Keratinocyte (primary cell): ENCODE measurements at regions not wholly inside any gene's neighbourhood (a gene's known extent, or its start where the extent isn't known, plus 50 kb on each side); places are given as distances from the start of the nearest gene placed in this dataset.

Experiments used
- DNase-seq: peaks from one replicate; pipeline ENCODE4 v3.0.0-alpha.2; 2011; ENCODE audit warnings: low read depth, missing footprints, low spot score
- FAIRE-seq: peaks from 2 replicates; lab custom pipeline; 2011; peaks lifted over from hg19 to GRCh38; lab: Jason Lieb, UNC
- H2AFZ ChIP-seq: 2 replicates; pipeline ENCODE4 v1.6.0; 2012; ENCODE audit warnings: low read length, control low read depth, inconsistent platforms; ENCODE audit not compliant: control insufficient read depth
- H3K27ac ChIP-seq: 2 replicates; pipeline ENCODE4 v1.5.1; 2011; ENCODE audit warnings: low read length; ENCODE audit not compliant: control insufficient read depth, insufficient read depth
- H3K27me3 ChIP-seq: 3 replicates; pipeline ENCODE4 v1.6.0; 2011; ENCODE audit warnings: low read length; ENCODE audit not compliant: control insufficient read depth, insufficient read depth; ENCODE audit errors: extremely low read depth
- H3K36me3 ChIP-seq, 2 experiments: 2 replicates in 1 of 2; 3 replicates in 1 of 2; pipeline ENCODE4 v1.5.1; 2011; ENCODE audit warnings: low read length in 2 of 2, mild to moderate bottlenecking in 1 of 2; ENCODE audit not compliant: control insufficient read depth in 2 of 2, insufficient read depth in 2 of 2; ENCODE audit errors: extremely low read depth in 1 of 2
- H3K4me1 ChIP-seq: 3 replicates; pipeline ENCODE4 v1.5.1; 2011; ENCODE audit warnings: low read length; ENCODE audit not compliant: control insufficient read depth, insufficient read depth; ENCODE audit errors: extremely low read depth
- H3K4me2 ChIP-seq: 3 replicates; pipeline ENCODE4 v1.6.0; 2011; ENCODE audit warnings: low read depth, low read length; ENCODE audit not compliant: control insufficient read depth, insufficient read depth; ENCODE audit errors: extremely low read depth
- H3K4me3 ChIP-seq, 3 experiments: fragments of 200-600 bp in 1 of 3; sonication (generic) in 1 of 3; 2 replicates in 2 of 3; 3 replicates in 1 of 3; pipeline ENCODE4 v1.5.1; 2011 to 2016; ENCODE audit warnings: low read length in 3 of 3, mild to moderate bottlenecking in 3 of 3, control low read depth in 2 of 3, inconsistent platforms in 1 of 3, low read depth in 1 of 3, mixed read lengths in 1 of 3, mixed run types in 1 of 3, moderate library complexity in 1 of 3; ENCODE audit not compliant: control insufficient read depth in 2 of 3, insufficient read depth in 2 of 3; ENCODE audit errors: extremely low read depth in 1 of 3
- H3K79me2 ChIP-seq: 2 replicates; pipeline ENCODE4 v1.6.0; 2012; ENCODE audit warnings: low read length; ENCODE audit not compliant: control insufficient read depth, insufficient read depth
- H3K9ac ChIP-seq: 3 replicates; pipeline ENCODE4 v1.6.0; 2011; ENCODE audit warnings: low read length; ENCODE audit not compliant: control insufficient read depth, insufficient read depth; ENCODE audit errors: extremely low read depth
- H3K9me1 ChIP-seq: 3 replicates; pipeline ENCODE4 v1.6.0; 2011; ENCODE audit warnings: low read length; ENCODE audit not compliant: control insufficient read depth, insufficient read depth; ENCODE audit errors: extremely low read depth
- H3K9me3 ChIP-seq: 2 replicates; pipeline ENCODE4 v1.5.1; 2012; ENCODE audit warnings: low read depth, low read length; ENCODE audit not compliant: control insufficient read depth
- H4K20me1 ChIP-seq: 3 replicates; pipeline ENCODE4 v1.6.0; 2011; ENCODE audit warnings: low read length; ENCODE audit not compliant: control insufficient read depth, insufficient read depth; ENCODE audit errors: extremely low read depth
- EZH2 ChIP-seq: IDR thresholded peaks from one replicate; pipeline ENCODE4 v1.6.1; 2012; ENCODE audit warnings: inconsistent platforms, mild to moderate bottlenecking, low read length, moderate library complexity
- dilution Hi-C: fragments of 300-500 bp; cut with MboI; formaldehyde crosslinking; loops from one replicate; pipeline ENCODE4 v1.7.0; 2020; ENCODE audit warnings: low sequenced_read_pairs; ENCODE audit not compliant: extremely low pct_ligation_motif_present
- TF ChIP-seq, protein P1 (sequence below), 3 experiments: IDR thresholded peaks in 1 of 3; conservative IDR thresholded peaks in 1 of 3; optimal IDR thresholded peaks in 1 of 3; 2 replicates in 2 of 3; 3 replicates in 1 of 3; pipeline versions ENCODE3 to v1.5.1; 2011; ENCODE audit warnings: low read length in 3 of 3, mild to moderate bottlenecking in 3 of 3, moderate library complexity in 2 of 3, control low read depth in 1 of 3, inconsistent platforms in 1 of 3; ENCODE audit not compliant: insufficient read depth in 2 of 3; ENCODE audit errors: extremely low read depth in 1 of 3

DNA sequence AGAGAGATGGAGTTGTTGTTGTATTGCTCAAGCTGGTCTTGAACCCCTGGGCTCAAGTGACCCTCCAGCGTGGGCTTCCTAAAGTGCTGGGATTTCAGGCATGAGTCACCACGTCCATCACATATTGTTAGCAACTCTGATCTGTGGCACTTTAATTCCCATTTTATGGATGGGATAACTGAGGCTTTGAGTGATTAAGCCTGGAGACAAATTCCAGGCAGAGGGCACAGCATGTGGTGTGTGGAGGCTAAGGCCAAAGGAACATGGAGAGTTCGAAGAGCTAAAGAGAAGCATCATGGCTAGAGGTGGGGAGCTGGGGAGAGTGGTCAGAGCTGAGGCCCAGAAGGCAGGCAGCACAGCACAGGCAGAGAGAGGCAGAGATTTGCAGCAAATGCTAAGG, 458.4 kb downstream of the XPNPEP1 start:
- no peaks in the 10 kb centered on the region for H3K9me1 ChIP-seq
- FAIRE-seq (no peak), DNase-seq (no peak)
- no peaks in the 10 kb centered on the region for H3K4me1 ChIP-seq
- no peak overlapping the region for H3K9ac ChIP-seq
- no peak overlapping the region for H3K27ac ChIP-seq
- H4K20me1 ChIP-seq, result no peaks in the 10 kb centered on the region
- no peak overlapping the region for H3K4me2 ChIP-seq
- no peaks in the 10 kb centered on the region for H3K27me3 ChIP-seq
- H2AFZ ChIP-seq, result no peak overlapping the region
- TF ChIP-seq, protein P1, sequence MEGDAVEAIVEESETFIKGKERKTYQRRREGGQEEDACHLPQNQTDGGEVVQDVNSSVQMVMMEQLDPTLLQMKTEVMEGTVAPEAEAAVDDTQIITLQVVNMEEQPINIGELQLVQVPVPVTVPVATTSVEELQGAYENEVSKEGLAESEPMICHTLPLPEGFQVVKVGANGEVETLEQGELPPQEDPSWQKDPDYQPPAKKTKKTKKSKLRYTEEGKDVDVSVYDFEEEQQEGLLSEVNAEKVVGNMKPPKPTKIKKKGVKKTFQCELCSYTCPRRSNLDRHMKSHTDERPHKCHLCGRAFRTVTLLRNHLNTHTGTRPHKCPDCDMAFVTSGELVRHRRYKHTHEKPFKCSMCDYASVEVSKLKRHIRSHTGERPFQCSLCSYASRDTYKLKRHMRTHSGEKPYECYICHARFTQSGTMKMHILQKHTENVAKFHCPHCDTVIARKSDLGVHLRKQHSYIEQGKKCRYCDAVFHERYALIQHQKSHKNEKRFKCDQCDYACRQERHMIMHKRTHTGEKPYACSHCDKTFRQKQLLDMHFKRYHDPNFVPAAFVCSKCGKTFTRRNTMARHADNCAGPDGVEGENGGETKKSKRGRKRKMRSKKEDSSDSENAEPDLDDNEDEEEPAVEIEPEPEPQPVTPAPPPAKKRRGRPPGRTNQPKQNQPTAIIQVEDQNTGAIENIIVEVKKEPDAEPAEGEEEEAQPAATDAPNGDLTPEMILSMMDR (optimal IDR thresholded peaks at IDR 0.05 in 1 of 3, IDR thresholded peaks at IDR 0.05 in 1 of 3, conservative IDR thresholded peaks at IDR 0.05 in 1 of 3; ENCODE audit: extremely low read depth in 1 of 3, insufficient read depth in 2 of 3, low read length in 3 of 3), result no peak
- TF ChIP-seq EZH2, result no peak
- H3K36me3 ChIP-seq, result no peaks in the 10 kb centered on the region
- H3K79me2 ChIP-seq, result no peaks in the 10 kb centered on the region
- no peaks in the 10 kb centered on the region for H3K9me3 ChIP-seq
- H3K4me3 ChIP-seq, result no peak overlapping the region
- dilution Hi-C loops, result no loop called here

DNA sequence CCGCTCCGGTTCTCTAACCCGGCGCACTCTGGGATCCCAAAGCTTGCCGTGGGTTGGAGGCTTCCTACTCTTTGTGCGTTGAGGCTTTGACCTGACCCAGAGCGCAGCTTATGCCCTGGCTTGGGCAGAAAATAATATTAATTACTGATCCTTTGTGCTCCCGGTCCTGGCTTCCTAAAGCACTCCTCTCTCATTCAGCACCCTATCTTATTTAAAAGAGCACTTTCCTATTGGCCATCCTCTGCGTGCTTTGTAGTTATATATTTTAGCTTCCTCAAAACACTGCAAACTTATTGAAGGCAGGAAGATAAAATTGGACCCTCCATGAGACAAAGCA, 466.0 kb downstream of the XPNPEP1 start:
- no peak overlapping the region for H3K4me3 ChIP-seq
- no peaks in the 10 kb centered on the region for H3K9me1 ChIP-seq
- no peaks in the 10 kb centered on the region for H3K4me1 ChIP-seq
- H3K79me2 ChIP-seq, result no peaks in the 10 kb centered on the region
- H3K4me2 ChIP-seq, result no peak overlapping the region
- no peak for TF ChIP-seq EZH2
- TF ChIP-seq, protein P1 (optimal IDR thresholded peaks at IDR 0.05 in 1 of 3, IDR thresholded peaks at IDR 0.05 in 1 of 3, conservative IDR thresholded peaks at IDR 0.05 in 1 of 3; ENCODE audit: extremely low read depth in 1 of 3, insufficient read depth in 2 of 3, low read length in 3 of 3), result no peak
- no peak overlapping the region for H3K27ac ChIP-seq
- dilution Hi-C loops, result no loop called here
- H3K9ac ChIP-seq, result no peak overlapping the region
- H3K9me3 ChIP-seq, result no peaks in the 10 kb centered on the region
- H3K27me3 ChIP-seq, result no peaks in the 10 kb centered on the region
- no peaks in the 10 kb centered on the region for H3K36me3 ChIP-seq
- H2AFZ ChIP-seq, result no peak overlapping the region
- FAIRE-seq (no peak), DNase-seq (no peak)
- no peaks in the 10 kb centered on the region for H4K20me1 ChIP-seq
